IPS DF 4.7 (cell line): ENCODE measurements at regions not wholly inside any gene's neighbourhood (a gene's known extent, or its start where the extent isn't known, plus 50 kb on each side); places are given as distances from the start of the nearest gene placed in this dataset.

Experiments used
- DNase-seq: peaks from one replicate; pipeline ENCODE4 v3.0.0-alpha.2; 2013; ENCODE audit warnings: low spot score; ENCODE audit errors: extremely low read depth

GRCh38 chr2:239905884-239906654 lies 119.1 kb downstream of the NDUFA10 start:
- no peak for DNase-seq

- DNase-seq, result no peak
These were observed 119.8 kb downstream of the NDUFA10 start for GRCh38 chr2:239905306-239905705.

- DNase-seq, result no peak
These were observed 120.6 kb downstream of the NDUFA10 start for GRCh38 chr2:239904496-239904895.

- DNase-seq, result no peak
These were observed 121.3 kb downstream of the NDUFA10 start for GRCh38 chr2:239903803-239904202.

- DNase-seq, result no peak
These were observed 121.9 kb downstream of the NDUFA10 start for GRCh38 chr2:239903210-239903609.

- DNase-seq, result no peak
These were observed 122.4 kb downstream of the NDUFA10 start for GRCh38 chr2:239902749-239903201.

- no peak for DNase-seq
These were observed 126.7 kb downstream of the NDUFA10 start for GRCh38 chr2:239898292-239898925.

- DNase-seq, result no peak
These were observed 127.4 kb downstream of the NDUFA10 start for GRCh38 chr2:239897596-239898235.

- DNase-seq, result no peak
These were observed 129.1 kb downstream of the NDUFA10 start for GRCh38 chr2:239896075-239896474.

GRCh38 chr2:239895669-239896068 lies 129.5 kb downstream of the NDUFA10 start:
- DNase-seq, result no peak

- DNase-seq, result no peak
These were observed 130.0 kb downstream of the NDUFA10 start for GRCh38 chr2:239895116-239895515.

- DNase-seq, result no peak
These were observed 130.9 kb downstream of the NDUFA10 start for GRCh38 chr2:239894276-239894675.

GRCh38 chr2:239893236-239893515 lies 132.0 kb downstream of the NDUFA10 start:
- no peak for DNase-seq

GRCh38 chr2:239892441-239893235 lies 132.5 kb downstream of the NDUFA10 start:
- no peak for DNase-seq

GRCh38 chr2:239891698-239892097 lies 133.4 kb downstream of the NDUFA10 start:
- DNase-seq, result no peak

GRCh38 chr2:239890206-239890746 lies 134.9 kb downstream of the NDUFA10 start:
- no peak for DNase-seq

- no peak for DNase-seq
These were observed 135.5 kb downstream of the NDUFA10 start for GRCh38 chr2:239889641-239890121.

- no peak for DNase-seq
These were observed 137.5 kb downstream of the NDUFA10 start for GRCh38 chr2:239887604-239888003.

GRCh38 chr2:239886781-239887180 lies 138.4 kb downstream of the NDUFA10 start:
- DNase-seq, result no peak

- no peak for DNase-seq
These were observed 140.3 kb downstream of the NDUFA10 start for GRCh38 chr2:239884875-239885274.

GRCh38 chr2:239884051-239884405 lies 141.1 kb downstream of the NDUFA10 start:
- no peak for DNase-seq
